Stimulated activated memory B cell treated with anti-CD40 and anti-IgM and Interleukin-4, amounts not matched to agents 10 μg/mL and 1 μg/mL and 100 μg/mL, for 72 hours (primary cell): ENCODE measurements at regions not wholly inside any gene's neighbourhood (a gene's known extent, or its start where the extent isn't known, plus 50 kb on each side); places are given as distances from the start of the nearest gene placed in this dataset.

Source experiments
- ATAC-seq: fragments of 150-1000 bp; cut with Tn5 transposase; 2 replicates; pipeline ENCODE4 v1.10.0; 2021
- H3K27ac Mint-ChIP-seq: one replicate; pipeline ENCODE4 v1.8.0; 2022; ENCODE audit warnings: mild to moderate bottlenecking, mixed read lengths
- H3K27me3 Mint-ChIP-seq: one replicate; pipeline ENCODE4 v1.8.0; 2022; ENCODE audit warnings: mixed read lengths
- H3K36me3 Mint-ChIP-seq: one replicate; pipeline ENCODE4 v1.8.0; 2022; ENCODE audit warnings: mixed read lengths
- H3K4me1 Mint-ChIP-seq: one replicate; pipeline ENCODE4 v1.8.0; 2022; ENCODE audit warnings: mixed read lengths
- H3K4me3 Mint-ChIP-seq: one replicate; pipeline ENCODE4 v1.8.0; 2022; ENCODE audit warnings: mild to moderate bottlenecking, moderate library complexity, mixed read lengths
- H3K9me3 Mint-ChIP-seq: one replicate; pipeline ENCODE4 v1.8.0; 2022; ENCODE audit warnings: mixed read lengths

DNA sequence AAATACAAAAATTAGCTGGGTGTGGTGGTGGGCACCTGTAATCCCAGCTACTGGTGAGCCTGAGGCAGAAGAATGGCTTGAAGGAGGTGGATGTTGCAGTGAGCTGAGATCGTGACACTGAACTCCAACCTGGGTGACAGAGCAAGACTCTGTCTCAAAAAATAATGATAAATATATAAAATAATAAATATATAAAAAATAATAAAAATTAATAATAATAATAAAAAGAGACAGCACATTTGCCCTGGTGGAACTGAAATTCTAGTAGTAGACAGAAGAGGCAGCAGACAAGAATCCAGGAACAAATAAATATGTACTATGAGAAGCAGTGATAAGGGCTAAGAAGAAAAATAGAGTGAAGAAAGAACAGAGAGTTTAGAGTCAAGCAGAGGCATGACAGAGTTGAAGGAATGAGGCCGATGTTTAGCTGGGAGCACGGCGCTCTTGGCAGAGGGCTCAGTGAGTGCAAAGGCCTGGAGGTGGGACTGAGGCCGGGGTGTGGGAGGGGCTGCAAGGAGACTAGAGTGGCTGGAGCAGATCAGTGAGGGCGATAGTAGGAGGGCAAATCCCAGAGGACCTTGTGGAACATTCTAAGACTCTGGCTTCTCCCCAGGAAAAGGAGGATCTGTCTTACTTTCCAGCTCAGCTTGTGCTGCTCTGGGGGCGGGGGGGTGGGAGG lies 410.3 kb downstream of the MN1 start:
- H3K4me3 Mint-ChIP-seq = no peak overlapping the region
- H3K27ac Mint-ChIP-seq = no peak overlapping the region
- H3K9me3 Mint-ChIP-seq = peaks cover 9% of the 10 kb centered on the region
- ATAC-seq = no peak
- peaks cover 6% of the 10 kb centered on the region for H3K4me1 Mint-ChIP-seq
- H3K27me3 Mint-ChIP-seq = peaks cover 12% of the 10 kb centered on the region
- no peaks in the 10 kb centered on the region for H3K36me3 Mint-ChIP-seq

DNA sequence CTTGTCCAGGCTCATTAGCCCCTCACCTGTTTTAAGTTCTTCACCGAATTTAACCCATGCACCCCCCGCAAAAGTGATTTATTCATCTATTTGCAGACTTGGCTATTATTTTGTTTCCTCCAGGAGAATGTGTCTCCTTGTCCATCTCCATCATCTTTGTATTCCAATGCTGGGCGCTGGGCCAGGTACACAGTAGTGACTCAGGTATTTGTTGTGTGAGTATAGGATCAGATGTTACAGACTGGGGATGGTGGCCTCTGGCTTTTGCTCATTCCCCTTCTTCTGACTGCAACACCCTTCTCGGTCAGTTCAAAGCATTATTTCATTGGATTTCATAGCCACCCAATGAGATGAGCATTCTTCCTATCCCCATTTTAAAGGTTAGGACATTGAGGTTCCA lies 408.2 kb downstream of the MN1 start:
- H3K36me3 Mint-ChIP-seq = no peaks in the 10 kb centered on the region
- no peak overlapping the region for H3K27ac Mint-ChIP-seq
- no peaks in the 10 kb centered on the region for H3K4me1 Mint-ChIP-seq
- no peak for ATAC-seq
- H3K27me3 Mint-ChIP-seq = peaks cover 12% of the 10 kb centered on the region
- H3K4me3 Mint-ChIP-seq = no peak overlapping the region
- H3K9me3 Mint-ChIP-seq = peaks cover 9% of the 10 kb centered on the region

- Mint-ChIP-seq H3K27me3 (no peaks in the 10 kb centered on the region), H3K4me1 (no peaks in the 10 kb centered on the region), H3K4me3 (no peak overlapping the region), H3K9me3 (peaks cover 9% of the 10 kb centered on the region), H3K36me3 (no peaks in the 10 kb centered on the region), H3K27ac (no peak overlapping the region)
- ATAC-seq = no peak
Observed at GRCh38 chr22:27394806-27395404, 406.7 kb downstream of the MN1 start.

DNA sequence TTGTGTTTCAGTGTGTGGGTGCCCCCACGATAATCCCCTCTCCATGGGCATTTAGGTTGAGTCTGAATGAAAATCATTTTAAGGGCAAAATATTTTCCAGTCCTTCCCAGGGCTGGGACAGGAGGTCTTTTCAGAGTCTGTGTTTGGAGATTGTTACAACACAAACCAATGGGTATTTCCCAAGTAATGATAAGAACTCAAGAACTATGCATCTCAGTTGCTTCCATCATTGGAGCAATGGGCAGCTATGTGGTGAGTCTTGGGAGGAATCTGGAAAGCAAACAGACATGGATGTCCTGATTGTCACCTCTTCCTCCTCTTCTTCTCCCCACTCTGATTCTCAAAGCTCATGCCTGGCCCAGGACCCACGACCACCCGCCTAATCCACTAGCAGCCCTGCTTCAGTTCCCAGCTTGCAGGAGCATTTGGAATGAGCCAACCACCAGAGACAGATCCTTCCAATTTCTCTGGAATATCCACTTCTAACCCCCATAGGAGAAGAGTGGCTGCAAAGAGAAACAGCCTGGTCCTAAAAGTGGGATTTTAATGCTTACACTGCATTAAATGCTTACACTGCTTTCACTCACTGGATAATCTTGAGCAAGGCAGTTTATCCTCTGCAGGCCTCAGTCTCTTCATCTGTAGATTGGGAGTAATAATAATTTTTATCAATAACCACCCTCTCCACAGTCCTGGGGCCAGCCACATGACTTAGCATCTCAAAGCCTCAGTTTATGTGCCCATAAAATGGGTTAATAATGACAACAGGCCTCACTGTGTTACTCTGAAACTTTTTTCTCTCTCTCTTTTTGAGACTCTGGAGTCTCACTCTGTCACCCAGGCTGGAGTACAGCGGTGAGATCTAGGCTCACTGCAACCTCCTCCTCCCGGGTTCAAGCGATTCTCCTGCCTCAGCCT lies 404.3 kb downstream of the MN1 start:
- H3K4me1 Mint-ChIP-seq = no peaks in the 10 kb centered on the region
- no peaks in the 10 kb centered on the region for H3K27me3 Mint-ChIP-seq
- H3K9me3 Mint-ChIP-seq = peaks cover 22% of the 10 kb centered on the region
- H3K27ac Mint-ChIP-seq = no peak overlapping the region
- H3K4me3 Mint-ChIP-seq = no peak overlapping the region
- no peaks in the 10 kb centered on the region for H3K36me3 Mint-ChIP-seq
- ATAC-seq = no peak

- Mint-ChIP-seq H3K27me3 (no peaks in the 10 kb centered on the region), H3K4me3 (no peak overlapping the region), H3K36me3 (no peaks in the 10 kb centered on the region), H3K27ac (no peak overlapping the region), H3K4me1 (no peaks in the 10 kb centered on the region), H3K9me3 (peaks cover 23% of the 10 kb centered on the region)
- ATAC-seq = no peak
Observed at GRCh38 chr22:27397954-27398342, 403.6 kb downstream of the MN1 start.

DNA sequence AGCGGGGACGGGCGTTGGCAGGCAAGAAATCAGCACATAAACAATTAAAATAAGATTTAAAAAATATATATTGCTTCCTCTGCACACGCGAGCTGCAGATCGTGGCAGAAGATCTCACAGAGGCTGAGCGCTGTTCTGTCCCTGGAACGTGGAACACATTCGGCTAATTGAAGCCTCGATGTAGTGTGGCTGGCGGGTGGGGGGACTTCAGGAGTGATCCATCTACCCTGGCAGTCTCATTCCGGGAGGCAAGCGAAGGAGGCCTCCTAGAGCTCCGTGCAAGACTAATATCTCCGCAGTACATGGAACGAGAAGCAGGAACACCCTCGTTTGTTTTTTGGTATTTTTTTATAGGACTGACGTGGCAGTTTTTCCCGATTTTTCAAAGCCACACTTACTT lies 402.4 kb downstream of the MN1 start:
- ATAC-seq = no peak

DNA sequence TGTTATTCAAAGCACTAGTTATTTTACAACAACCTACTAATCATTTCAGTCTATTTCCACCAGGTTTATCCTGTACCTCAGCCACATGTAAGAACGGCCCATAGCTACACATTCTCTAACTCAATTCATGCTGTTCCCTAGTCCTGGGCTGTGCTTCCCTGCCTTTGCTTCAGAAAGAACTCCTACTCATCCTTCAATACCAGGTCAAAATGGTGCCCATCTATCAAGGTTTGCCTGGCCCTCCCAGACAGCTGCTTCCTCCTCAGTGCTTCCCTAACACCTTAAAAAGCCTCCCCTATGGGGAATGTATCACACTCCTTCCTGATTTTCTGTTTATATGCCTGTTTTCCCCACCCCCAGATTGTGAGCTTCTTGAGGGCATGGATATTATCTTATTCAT lies 400.7 kb downstream of the MN1 start:
- Mint-ChIP-seq H3K36me3 (no peaks in the 10 kb centered on the region), H3K4me1 (no peaks in the 10 kb centered on the region), H3K4me3 (no peak overlapping the region), H3K27ac (no peak overlapping the region), H3K9me3 (peaks cover 18% of the 10 kb centered on the region), H3K27me3 (peaks cover 8% of the 10 kb centered on the region)
- ATAC-seq = no peak

More for the DNA sequence above, 402.4 kb downstream of the MN1 start:
- H3K36me3 Mint-ChIP-seq = no peaks in the 10 kb centered on the region
- H3K27ac Mint-ChIP-seq = no peak overlapping the region
- H3K27me3 Mint-ChIP-seq = no peaks in the 10 kb centered on the region
- no peaks in the 10 kb centered on the region for H3K4me1 Mint-ChIP-seq
- H3K9me3 Mint-ChIP-seq = peaks cover 23% of the 10 kb centered on the region
- H3K4me3 Mint-ChIP-seq = no peak overlapping the region

DNA sequence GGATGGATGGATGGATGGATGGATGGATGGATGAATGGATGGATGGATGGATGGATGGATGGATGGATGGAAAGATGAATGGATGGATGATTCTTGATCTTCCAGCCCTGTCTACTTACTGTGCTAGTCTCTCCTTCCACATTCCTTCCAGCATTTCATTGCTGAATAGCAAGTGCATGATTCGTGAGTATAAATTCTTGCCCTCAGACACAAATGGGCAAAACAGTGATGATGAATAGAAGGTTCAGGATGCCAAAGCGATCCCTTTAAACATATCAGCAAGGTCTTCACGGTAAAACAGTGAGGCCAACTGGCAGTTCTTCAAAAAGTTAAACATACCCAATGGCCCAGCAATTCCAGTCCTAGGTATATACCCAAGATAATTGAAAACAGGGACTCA lies 400.2 kb downstream of the MN1 start:
- H3K4me1 Mint-ChIP-seq = no peaks in the 10 kb centered on the region
- H3K36me3 Mint-ChIP-seq = no peaks in the 10 kb centered on the region
- no peak for ATAC-seq
- H3K9me3 Mint-ChIP-seq = peaks cover 18% of the 10 kb centered on the region
- peaks cover 8% of the 10 kb centered on the region for H3K27me3 Mint-ChIP-seq
- no peak overlapping the region for H3K27ac Mint-ChIP-seq
- no peak overlapping the region for H3K4me3 Mint-ChIP-seq

- Mint-ChIP-seq H3K27me3 (peaks cover 19% of the 10 kb centered on the region), H3K36me3 (no peaks in the 10 kb centered on the region), H3K4me3 (no peak overlapping the region), H3K9me3 (peaks cover 26% of the 10 kb centered on the region), H3K4me1 (no peaks in the 10 kb centered on the region), H3K27ac (no peak overlapping the region)
- ATAC-seq = no peak
Observed at GRCh38 chr22:27404441-27404840, 397.1 kb downstream of the MN1 start.

DNA sequence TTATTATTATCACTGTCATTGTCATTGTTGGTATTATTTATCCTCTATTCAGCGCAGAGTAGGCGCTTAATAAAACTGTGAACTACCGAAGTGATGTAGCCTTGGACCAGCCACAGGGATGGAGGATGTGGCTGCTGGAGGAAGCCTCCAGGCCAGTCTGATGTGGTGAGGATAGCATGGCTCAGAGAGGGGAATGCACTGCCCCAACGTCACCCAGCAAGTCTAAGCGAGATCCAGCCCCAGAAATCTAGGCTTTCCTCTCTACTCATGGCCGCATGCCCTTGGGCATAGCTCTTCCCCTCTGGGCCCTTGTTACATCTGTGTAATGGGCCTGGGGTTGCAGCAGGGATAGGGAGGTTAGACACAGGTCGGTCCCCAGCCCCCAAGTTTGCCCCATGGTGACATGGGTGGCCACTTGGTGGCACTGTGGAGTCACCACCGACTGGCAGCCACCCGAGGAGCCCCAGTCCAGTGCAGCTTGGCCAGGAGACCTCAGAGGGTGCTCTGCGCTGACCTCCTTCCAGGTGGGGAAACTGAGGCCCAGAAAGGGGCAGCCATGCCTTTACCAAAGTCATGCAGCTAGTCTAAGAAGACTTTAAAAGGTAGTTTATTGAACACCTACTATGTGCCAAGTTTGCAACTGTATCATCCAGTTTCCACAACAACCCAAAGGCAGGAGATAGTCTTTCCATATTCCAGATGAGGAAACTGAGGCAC lies 395.7 kb downstream of the MN1 start:
- no peaks in the 10 kb centered on the region for H3K36me3 Mint-ChIP-seq
- H3K27ac Mint-ChIP-seq = no peak overlapping the region
- peaks cover 23% of the 10 kb centered on the region for H3K9me3 Mint-ChIP-seq
- H3K27me3 Mint-ChIP-seq = peaks cover 19% of the 10 kb centered on the region
- no peak overlapping the region for H3K4me3 Mint-ChIP-seq
- H3K4me1 Mint-ChIP-seq = no peaks in the 10 kb centered on the region
- no peak for ATAC-seq

- ATAC-seq = no peak
- no peaks in the 10 kb centered on the region for H3K4me1 Mint-ChIP-seq
- H3K9me3 Mint-ChIP-seq = peaks cover 18% of the 10 kb centered on the region
- H3K27me3 Mint-ChIP-seq = peaks cover 19% of the 10 kb centered on the region
- H3K27ac Mint-ChIP-seq = no peak overlapping the region
- no peak overlapping the region for H3K4me3 Mint-ChIP-seq
- no peaks in the 10 kb centered on the region for H3K36me3 Mint-ChIP-seq
Observed at GRCh38 chr22:27406389-27406861, 395.1 kb downstream of the MN1 start.

DNA sequence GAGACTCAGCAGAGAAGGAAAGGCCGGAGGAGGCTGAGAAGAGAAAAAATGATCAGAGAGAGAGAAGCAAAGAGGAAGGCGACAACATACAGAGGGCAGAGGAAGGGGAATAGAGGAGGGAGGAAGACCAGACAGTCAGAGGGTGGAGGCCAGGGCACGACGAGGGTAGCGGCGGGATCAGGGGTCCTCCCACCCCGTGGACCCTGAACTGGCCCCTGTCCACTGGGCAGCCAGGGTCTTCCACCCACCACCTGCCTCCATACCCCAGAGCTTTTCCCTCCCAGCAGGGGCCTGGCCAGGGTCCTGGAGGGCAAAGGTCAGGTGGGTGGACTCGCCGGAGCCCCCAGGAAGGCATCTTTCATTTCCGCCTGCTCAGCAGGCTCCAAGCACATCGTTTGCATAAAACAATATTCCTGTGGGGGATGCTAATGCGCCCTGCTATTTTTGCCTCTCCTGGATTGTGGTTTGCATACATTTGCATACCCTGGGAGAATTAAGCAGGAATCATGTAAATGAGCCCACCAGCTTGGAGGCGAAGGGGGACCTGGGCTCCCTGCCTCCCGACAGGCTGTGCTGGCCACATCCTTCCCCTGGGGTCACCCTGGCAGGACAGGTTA lies 394.1 kb downstream of the MN1 start:
- Mint-ChIP-seq H3K27ac (no peak overlapping the region), H3K36me3 (no peaks in the 10 kb centered on the region), H3K9me3 (peaks cover 12% of the 10 kb centered on the region), H3K27me3 (peaks cover 19% of the 10 kb centered on the region), H3K4me3 (no peak overlapping the region), H3K4me1 (no peaks in the 10 kb centered on the region)
- no peak for ATAC-seq

GRCh38 chr22:27408068-27408467 lies 393.5 kb downstream of the MN1 start:
- ATAC-seq = no peak
- Mint-ChIP-seq H3K36me3 (no peaks in the 10 kb centered on the region), H3K4me1 (no peaks in the 10 kb centered on the region), H3K9me3 (peaks cover 12% of the 10 kb centered on the region), H3K27me3 (peaks cover 19% of the 10 kb centered on the region), H3K27ac (no peak overlapping the region), H3K4me3 (no peak overlapping the region)

GRCh38 chr22:27409299-27409698 lies 392.3 kb downstream of the MN1 start:
- no peak overlapping the region for H3K27ac Mint-ChIP-seq
- H3K4me3 Mint-ChIP-seq = no peak overlapping the region
- peaks cover 12% of the 10 kb centered on the region for H3K9me3 Mint-ChIP-seq
- no peak for ATAC-seq
- peaks cover 19% of the 10 kb centered on the region for H3K27me3 Mint-ChIP-seq
- no peaks in the 10 kb centered on the region for H3K36me3 Mint-ChIP-seq
- no peaks in the 10 kb centered on the region for H3K4me1 Mint-ChIP-seq
